GM12891 (cell line): ENCODE measurements at regions not wholly inside any gene's neighbourhood (a gene's known extent, or its start where the extent isn't known, plus 50 kb on each side); places are given as distances from the start of the nearest gene placed in this dataset.

Experiments
- POLR2A ChIP-seq: IDR thresholded peaks from 2 replicates; pipeline ENCODE4 v1.6.1; 2011; ENCODE audit warnings: low read depth, low read length, control low read depth
- POLR2AphosphoS5 ChIP-seq: IDR thresholded peaks from 2 replicates; pipeline ENCODE4 v1.6.1; 2011; ENCODE audit warnings: low read depth, low read length, control low read depth
- SPI1 ChIP-seq: IDR thresholded peaks from 2 replicates; pipeline ENCODE4 v1.6.1; 2011; ENCODE audit warnings: low read depth, low read length, control low read depth
- TAF1 ChIP-seq: IDR thresholded peaks from 2 replicates; pipeline ENCODE4 v1.6.1; 2011; ENCODE audit warnings: low read depth, low read length, control low read depth

- no peak for TF ChIP-seq POLR2AphosphoS5
- no peak for TF ChIP-seq POLR2A
- TF ChIP-seq SPI1 = no peak
- TF ChIP-seq TAF1 = no peak
These were observed 121.4 kb upstream of the MVB12B start for GRCh38 chr9:126205265-126205664.
